ENCODE measurements at regions not wholly inside any gene's neighbourhood (a gene's known extent, or its start where the extent isn't known, plus 50 kb on each side); places are given as distances from the start of the nearest gene placed in this dataset.

DNA sequence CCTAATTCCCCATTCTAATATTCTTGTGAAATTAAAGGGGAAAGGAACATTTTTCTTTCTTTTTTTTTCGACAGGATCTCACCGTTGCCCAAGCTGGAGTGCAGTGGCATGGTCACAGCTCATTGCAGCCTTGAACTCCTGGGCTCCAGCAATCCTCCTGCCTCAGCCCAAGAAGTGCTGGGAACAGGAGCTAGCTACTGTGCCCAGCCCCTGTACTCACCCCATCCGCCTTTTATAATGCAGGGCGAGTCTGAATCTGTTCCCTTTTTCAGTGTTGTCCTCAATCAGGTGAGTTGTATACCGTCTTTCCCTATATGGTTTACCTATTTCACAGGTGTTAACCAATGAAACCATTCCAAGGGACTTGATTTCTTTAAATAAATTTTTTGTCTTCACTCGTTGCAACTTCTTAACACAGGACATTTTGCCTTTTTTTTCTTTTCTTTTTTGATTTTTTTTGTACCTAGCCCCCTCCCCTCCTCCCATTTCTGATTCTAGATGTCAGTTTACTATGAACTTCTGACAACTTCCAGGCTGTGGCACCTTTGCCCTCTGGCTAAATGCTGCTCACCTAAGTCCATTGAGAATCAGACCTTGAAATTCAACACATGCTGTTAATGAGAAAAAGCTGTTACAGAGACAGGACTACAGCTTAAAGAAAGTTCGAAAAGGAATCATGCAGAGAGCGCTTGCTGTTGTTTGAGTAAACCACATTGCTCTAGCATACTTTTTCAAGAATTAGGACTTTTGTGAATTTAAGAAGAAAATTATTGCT lies 562.1 kb upstream of the KLF12 start:
- TF ChIP-seq, protein P1, sequence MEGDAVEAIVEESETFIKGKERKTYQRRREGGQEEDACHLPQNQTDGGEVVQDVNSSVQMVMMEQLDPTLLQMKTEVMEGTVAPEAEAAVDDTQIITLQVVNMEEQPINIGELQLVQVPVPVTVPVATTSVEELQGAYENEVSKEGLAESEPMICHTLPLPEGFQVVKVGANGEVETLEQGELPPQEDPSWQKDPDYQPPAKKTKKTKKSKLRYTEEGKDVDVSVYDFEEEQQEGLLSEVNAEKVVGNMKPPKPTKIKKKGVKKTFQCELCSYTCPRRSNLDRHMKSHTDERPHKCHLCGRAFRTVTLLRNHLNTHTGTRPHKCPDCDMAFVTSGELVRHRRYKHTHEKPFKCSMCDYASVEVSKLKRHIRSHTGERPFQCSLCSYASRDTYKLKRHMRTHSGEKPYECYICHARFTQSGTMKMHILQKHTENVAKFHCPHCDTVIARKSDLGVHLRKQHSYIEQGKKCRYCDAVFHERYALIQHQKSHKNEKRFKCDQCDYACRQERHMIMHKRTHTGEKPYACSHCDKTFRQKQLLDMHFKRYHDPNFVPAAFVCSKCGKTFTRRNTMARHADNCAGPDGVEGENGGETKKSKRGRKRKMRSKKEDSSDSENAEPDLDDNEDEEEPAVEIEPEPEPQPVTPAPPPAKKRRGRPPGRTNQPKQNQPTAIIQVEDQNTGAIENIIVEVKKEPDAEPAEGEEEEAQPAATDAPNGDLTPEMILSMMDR (conservative IDR thresholded peaks at IDR 0.05 in 1 of 2, IDR thresholded peaks at IDR 0.05 in 1 of 2; ENCODE audit: low read depth in 1 of 2, low read length in 2 of 2) = no peak
- TF ChIP-seq EZH2 (IDR thresholded peaks at IDR 0.05; ENCODE audit: low read length, missing control alignments) = no peak

Data from fibroblast of lung (primary cell).